ENCODE measurements at regions not wholly inside any gene's neighbourhood (a gene's known extent, or its start where the extent isn't known, plus 50 kb on each side); places are given as distances from the start of the nearest gene placed in this dataset.

DNA sequence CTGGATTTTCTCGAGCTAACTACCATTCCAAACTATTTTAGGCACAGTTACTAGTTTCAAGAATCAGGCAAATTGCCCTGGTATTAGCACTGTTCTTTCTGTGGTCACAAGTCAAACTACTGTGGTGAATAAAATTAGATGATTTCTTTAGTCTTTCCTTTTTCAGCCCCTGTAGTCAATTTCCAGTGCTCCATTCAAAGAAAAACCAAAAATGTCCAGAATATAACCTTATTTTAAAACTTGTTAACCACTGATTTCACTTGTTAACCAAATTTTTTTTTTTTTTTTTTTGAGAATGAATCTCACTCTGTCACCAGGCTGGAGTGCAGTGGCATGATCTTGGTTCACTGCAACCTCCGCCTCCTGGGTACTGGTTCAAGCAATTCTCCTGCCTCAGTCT is 50.6 kb upstream of the USPL1 start:
- no peak for TF ChIP-seq EZH2 (IDR thresholded peaks at IDR 0.05)
- TF ChIP-seq, protein P1, sequence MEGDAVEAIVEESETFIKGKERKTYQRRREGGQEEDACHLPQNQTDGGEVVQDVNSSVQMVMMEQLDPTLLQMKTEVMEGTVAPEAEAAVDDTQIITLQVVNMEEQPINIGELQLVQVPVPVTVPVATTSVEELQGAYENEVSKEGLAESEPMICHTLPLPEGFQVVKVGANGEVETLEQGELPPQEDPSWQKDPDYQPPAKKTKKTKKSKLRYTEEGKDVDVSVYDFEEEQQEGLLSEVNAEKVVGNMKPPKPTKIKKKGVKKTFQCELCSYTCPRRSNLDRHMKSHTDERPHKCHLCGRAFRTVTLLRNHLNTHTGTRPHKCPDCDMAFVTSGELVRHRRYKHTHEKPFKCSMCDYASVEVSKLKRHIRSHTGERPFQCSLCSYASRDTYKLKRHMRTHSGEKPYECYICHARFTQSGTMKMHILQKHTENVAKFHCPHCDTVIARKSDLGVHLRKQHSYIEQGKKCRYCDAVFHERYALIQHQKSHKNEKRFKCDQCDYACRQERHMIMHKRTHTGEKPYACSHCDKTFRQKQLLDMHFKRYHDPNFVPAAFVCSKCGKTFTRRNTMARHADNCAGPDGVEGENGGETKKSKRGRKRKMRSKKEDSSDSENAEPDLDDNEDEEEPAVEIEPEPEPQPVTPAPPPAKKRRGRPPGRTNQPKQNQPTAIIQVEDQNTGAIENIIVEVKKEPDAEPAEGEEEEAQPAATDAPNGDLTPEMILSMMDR (IDR thresholded peaks at IDR 0.05), result no peak

All from neural progenitor cell (in vitro differentiated cells).